ENCODE measurements at regions not wholly inside any gene's neighbourhood (a gene's known extent, or its start where the extent isn't known, plus 50 kb on each side); places are given as distances from the start of the nearest gene placed in this dataset.
"Not testable (repeated sequence)": the region's sequence is repeated elsewhere in the genome, so short reads cannot be mapped to it uniquely, and the experiment has no call there.

- FAIRE-seq = no peak
Observed at GRCh38 chr3:164458986-164459385, 619.3 kb downstream of the SI start.

- no peak for FAIRE-seq
Observed at GRCh38 chr3:164453714-164454113, 624.6 kb downstream of the SI start.

GRCh38 chr3:164452707-164453106 is 625.6 kb downstream of the SI start:
- FAIRE-seq = no peak

- no peak for FAIRE-seq
Observed at GRCh38 chr3:164451072-164451910, 627.0 kb downstream of the SI start.

- FAIRE-seq = no peak
Observed at GRCh38 chr3:164450276-164450905, 627.9 kb downstream of the SI start.

GRCh38 chr3:164419220-164419619 is 659.1 kb downstream of the SI start:
- no peak for FAIRE-seq

- FAIRE-seq = no peak
Observed at GRCh38 chr3:164418414-164418813, 659.9 kb downstream of the SI start.

GRCh38 chr3:164417955-164418354 is 660.3 kb downstream of the SI start:
- FAIRE-seq = no peak

- no peak for FAIRE-seq
Observed at GRCh38 chr3:164416491-164417222, 661.6 kb downstream of the SI start.

- no peak for FAIRE-seq
Observed at GRCh38 chr3:164408326-164408725, 670.0 kb downstream of the SI start.

GRCh38 chr3:164407111-164407510 is 671.2 kb downstream of the SI start:
- FAIRE-seq = no peak

- no peak for FAIRE-seq
Observed at GRCh38 chr3:164406281-164406680, 672.0 kb downstream of the SI start.

- no peak for FAIRE-seq
Observed at GRCh38 chr3:164401923-164402322, 676.4 kb downstream of the SI start.

- FAIRE-seq = not testable (repeated sequence)
Observed at GRCh38 chr3:164401440-164401839, 676.9 kb downstream of the SI start.

GRCh38 chr3:164397462-164397861 is 680.8 kb downstream of the SI start:
- FAIRE-seq = no peak

- no peak for FAIRE-seq
Observed at GRCh38 chr3:164393171-164393570, 685.1 kb downstream of the SI start.

GRCh38 chr3:164390046-164390445 is 688.2 kb downstream of the SI start:
- no peak for FAIRE-seq

- no peak for FAIRE-seq
Observed at GRCh38 chr3:164387236-164387635, 691.1 kb downstream of the SI start.

- FAIRE-seq = no peak
Observed at GRCh38 chr3:164380156-164380555, 698.1 kb downstream of the SI start.

- no peak for FAIRE-seq
Observed at GRCh38 chr3:164377466-164377865, 700.8 kb downstream of the SI start.

- FAIRE-seq = no peak
Observed at GRCh38 chr3:164375995-164376394, 702.3 kb downstream of the SI start.

GRCh38 chr3:164375538-164375937 is 702.8 kb downstream of the SI start:
- FAIRE-seq = no peak

GRCh38 chr3:164371681-164372080 is 706.6 kb downstream of the SI start:
- FAIRE-seq = no peak

GRCh38 chr3:164370970-164371369 is 707.3 kb downstream of the SI start:
- no peak for FAIRE-seq

Measured in A204.1 (cell line).